OCI-LY1 (cell line): ENCODE measurements at regions not wholly inside any gene's neighbourhood (a gene's known extent, or its start where the extent isn't known, plus 50 kb on each side); places are given as distances from the start of the nearest gene placed in this dataset.

Source experiments
- H2AFZ ChIP-seq: fragments of 200-600 bp; sonication (generic), shearing (Covaris generic); 2 replicates; pipeline ENCODE4 v1.6.0; 2014; ENCODE audit warnings: antibody characterized with exemption, mild to moderate bottlenecking, low read length
- H3F3A ChIP-seq: fragments of 200-600 bp; sonication (generic), shearing (Covaris generic); 2 replicates; pipeline ENCODE4 v1.6.0; 2014; ENCODE audit warnings: mild to moderate bottlenecking, antibody characterized with exemption, low read length, moderate library complexity; ENCODE audit not compliant: insufficient read depth
- H3K27ac ChIP-seq: fragments of 200-600 bp; sonication (generic); 2 replicates; pipeline ENCODE4 v1.5.1; 2014; ENCODE audit warnings: low read length, mixed run types, mild to moderate bottlenecking, low read depth; ENCODE audit not compliant: poor library complexity, severe bottlenecking
- H3K27me3 ChIP-seq: fragments of 200-600 bp; sonication (generic); 2 replicates; pipeline ENCODE4 v1.6.0; 2014; ENCODE audit warnings: antibody characterized with exemption, mild to moderate bottlenecking, low read length, moderate library complexity; ENCODE audit not compliant: insufficient read depth
- H3K36me3 ChIP-seq: fragments of 200-600 bp; sonication (generic); 2 replicates; pipeline ENCODE4 v1.6.1; 2014; ENCODE audit warnings: mild to moderate bottlenecking, antibody characterized with exemption, low read length, moderate library complexity, mixed read lengths; ENCODE audit not compliant: insufficient read depth
- H3K4me1 ChIP-seq: fragments of 200-600 bp; sonication (generic); 2 replicates; pipeline ENCODE4 v1.5.1; 2014; ENCODE audit warnings: mild to moderate bottlenecking, low read length, moderate library complexity; ENCODE audit not compliant: insufficient read depth, severe bottlenecking
- H3K4me2 ChIP-seq: fragments of 200-600 bp; sonication (generic), shearing (Covaris generic); 2 replicates; pipeline ENCODE4 v1.6.1; 2014; ENCODE audit warnings: low read length
- H3K4me3 ChIP-seq: fragments of 200-600 bp; sonication (generic); 2 replicates; pipeline ENCODE4 v1.5.1; 2014; ENCODE audit warnings: low read length, low read depth, mild to moderate bottlenecking, mixed read lengths; ENCODE audit not compliant: poor library complexity, severe bottlenecking
- H3K79me2 ChIP-seq: fragments of 200-600 bp; shearing (Covaris generic); 2 replicates; pipeline ENCODE4 v1.6.1; 2016; ENCODE audit warnings: mixed run types, low read length, mixed read lengths; ENCODE audit not compliant: insufficient read depth
- H3K9ac ChIP-seq: fragments of 200-600 bp; sonication (generic), shearing (Covaris generic); 2 replicates; pipeline ENCODE4 v1.6.1; 2014; ENCODE audit warnings: mild to moderate bottlenecking, low read length, mixed read lengths
- H3K9me2 ChIP-seq: fragments of 200-600 bp; sonication (generic), shearing (Covaris generic); 2 replicates; pipeline ENCODE4 v1.6.1; 2014; ENCODE audit warnings: low read depth, mild to moderate bottlenecking, low read length, mixed read lengths
- H3K9me3 ChIP-seq: fragments of 200-600 bp; shearing (Covaris generic); 2 replicates; pipeline ENCODE4 v1.6.1; 2014; ENCODE audit warnings: low read length, mixed read lengths
- H4K20me1 ChIP-seq: fragments of 200-600 bp; sonication (generic), shearing (Covaris generic); 2 replicates; pipeline ENCODE4 v1.6.0; 2016; ENCODE audit warnings: mild to moderate bottlenecking, low read length; ENCODE audit not compliant: insufficient read depth
- CTCF ChIP-seq: fragments of 200-600 bp; sonication (generic), shearing (Covaris generic); IDR thresholded peaks from 2 replicates; pipeline ENCODE4 v1.5.1; 2017; ENCODE audit warnings: mild to moderate bottlenecking, antibody characterized with exemption, low read length, moderate library complexity, mixed read lengths
- EZH2 ChIP-seq: fragments of 200-600 bp; sonication (generic), shearing (Covaris generic); IDR thresholded peaks from 2 replicates; pipeline ENCODE4 v1.8.0; 2017; ENCODE audit warnings: borderline replicate concordance, mixed run types, mild to moderate bottlenecking, antibody characterized with exemption, low read length, moderate library complexity, mixed read lengths

DNA sequence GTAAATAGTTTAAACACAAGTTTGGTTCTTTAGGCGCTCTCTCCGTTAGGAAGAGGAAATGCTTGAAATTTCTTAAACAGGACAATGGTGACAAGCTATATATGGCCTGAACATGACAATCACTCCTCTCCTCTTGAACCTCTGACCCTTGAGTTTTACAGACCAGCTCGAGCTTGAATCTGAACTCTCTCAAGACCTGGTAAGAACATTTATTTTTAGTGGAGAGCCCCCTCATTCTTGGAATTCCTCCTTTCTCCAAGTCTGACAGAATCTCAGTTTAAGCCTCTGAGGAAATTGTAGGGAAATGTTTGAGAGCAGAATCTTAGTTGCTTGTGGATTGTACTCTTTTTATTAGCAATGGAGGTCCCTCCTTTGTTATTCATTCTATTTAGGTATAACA is 1293.6 kb upstream of the ZEB2 start:
- Histone ChIP-seq H3K27me3 (no peaks in the 10 kb centered on the region), H3K9ac (no peak overlapping the region), H3K4me2 (no peak overlapping the region), H3K9me3 (no peaks in the 10 kb centered on the region), H4K20me1 (no peaks in the 10 kb centered on the region), H3K36me3 (no peaks in the 10 kb centered on the region), H3K79me2 (no peaks in the 10 kb centered on the region), H3K4me3 (no peak overlapping the region), H3K27ac (no peak overlapping the region), H3K4me1 (peaks cover 11% of the 10 kb centered on the region), H2AFZ (no peak overlapping the region), H3K9me2 (no peaks in the 10 kb centered on the region), H3F3A (no peaks in the 10 kb centered on the region)
- TF ChIP-seq CTCF: no peak
- no peak for TF ChIP-seq EZH2

DNA sequence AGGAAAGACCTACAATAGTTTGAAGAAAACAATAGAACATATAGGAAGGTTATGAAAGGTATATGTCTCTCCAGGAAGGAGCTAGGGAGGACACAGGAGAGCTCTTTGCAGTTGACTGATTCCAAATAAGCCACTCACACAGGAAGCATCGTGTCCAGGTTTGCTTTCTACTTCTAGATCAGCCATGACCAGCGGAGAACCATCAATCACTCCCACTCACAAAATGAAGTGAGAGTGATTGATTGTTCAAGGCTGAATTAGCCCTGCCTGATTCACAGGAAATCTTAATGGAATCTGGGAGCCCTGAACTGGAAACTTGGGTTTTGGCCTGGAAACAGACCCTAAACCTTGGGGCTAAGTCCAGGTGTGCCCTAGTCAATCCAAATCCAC is 1292.2 kb upstream of the ZEB2 start:
- no peaks in the 10 kb centered on the region for H3K9me3 ChIP-seq
- no peaks in the 10 kb centered on the region for H3K79me2 ChIP-seq
- peaks cover 11% of the 10 kb centered on the region for H3K4me1 ChIP-seq
- no peak overlapping the region for H3K27ac ChIP-seq
- H3F3A ChIP-seq: no peaks in the 10 kb centered on the region
- no peaks in the 10 kb centered on the region for H3K36me3 ChIP-seq
- no peak overlapping the region for H3K4me2 ChIP-seq
- no peaks in the 10 kb centered on the region for H3K27me3 ChIP-seq
- H3K9me2 ChIP-seq: no peaks in the 10 kb centered on the region
- H2AFZ ChIP-seq: peak overlapping the region; percentile 96; the same call in 1 of the 2 replicates
- TF ChIP-seq EZH2: no peak
- no peak for TF ChIP-seq CTCF
- no peaks in the 10 kb centered on the region for H4K20me1 ChIP-seq
- H3K9ac ChIP-seq: no peak overlapping the region
- no peak overlapping the region for H3K4me3 ChIP-seq

DNA sequence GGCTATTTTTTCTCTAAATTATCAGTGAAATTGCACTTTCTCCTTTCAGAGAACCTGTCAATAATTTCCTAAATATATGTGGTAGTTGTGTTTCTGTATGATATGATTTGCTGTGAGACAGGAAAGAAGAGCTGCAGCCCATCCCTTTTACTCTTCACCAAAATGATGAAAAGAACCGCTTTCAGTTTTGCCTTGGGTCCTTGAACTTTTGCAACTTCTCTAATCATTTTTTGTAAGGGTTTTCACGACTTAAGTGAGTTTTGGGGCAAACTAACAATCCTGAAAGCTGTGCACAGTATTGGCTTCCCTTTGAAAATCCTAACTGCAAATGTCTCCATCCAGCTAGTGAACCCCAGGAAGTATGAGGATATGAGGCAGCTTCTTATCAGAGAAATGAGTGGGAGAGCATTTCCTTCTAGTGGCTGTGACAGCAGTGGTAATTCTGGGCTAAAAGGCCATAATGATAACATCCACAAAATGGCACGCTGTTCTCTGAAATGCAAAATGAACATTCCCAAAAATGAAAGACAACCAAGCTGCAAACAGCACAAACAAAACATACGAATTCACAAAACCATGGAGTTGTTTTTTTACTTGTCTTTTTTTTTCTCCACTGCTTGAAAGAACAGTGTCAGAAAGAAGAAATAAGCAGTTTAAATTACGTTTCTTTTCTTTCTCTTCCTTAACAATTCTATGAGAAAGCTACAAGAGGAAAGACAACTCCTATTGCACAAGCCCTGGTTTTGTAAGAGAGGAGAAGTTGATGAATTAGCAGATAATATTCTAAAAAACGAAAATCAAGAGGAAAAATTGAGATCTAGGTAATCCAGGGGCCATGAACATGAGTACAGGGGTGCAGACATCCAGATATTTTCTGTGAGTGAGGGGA is 1291.6 kb upstream of the ZEB2 start:
- H3F3A ChIP-seq: no peaks in the 10 kb centered on the region
- H3K79me2 ChIP-seq: no peaks in the 10 kb centered on the region
- peak overlapping the region; percentile 96 for H2AFZ ChIP-seq
- H4K20me1 ChIP-seq: no peaks in the 10 kb centered on the region
- peak overlapping the region; percentile 31 for H3K4me2 ChIP-seq
- no peak for TF ChIP-seq EZH2
- no peak for TF ChIP-seq CTCF
- H3K27me3 ChIP-seq: no peaks in the 10 kb centered on the region
- H3K4me3 ChIP-seq: no peak overlapping the region
- H3K27ac ChIP-seq: no peak overlapping the region
- no peaks in the 10 kb centered on the region for H3K9me3 ChIP-seq
- peaks cover 11% of the 10 kb centered on the region for H3K4me1 ChIP-seq
- no peak overlapping the region for H3K9ac ChIP-seq
- no peaks in the 10 kb centered on the region for H3K36me3 ChIP-seq
- no peaks in the 10 kb centered on the region for H3K9me2 ChIP-seq
